IMR-90 (cell line): ENCODE measurements at regions not wholly inside any gene's neighbourhood (a gene's known extent, or its start where the extent isn't known, plus 50 kb on each side); places are given as distances from the start of the nearest gene placed in this dataset.

Experiments
- CHD1 ChIP-seq: IDR thresholded peaks from 2 replicates; pipeline ENCODE4 v1.6.1; 2012; ENCODE audit warnings: low read depth, low read length, improper control_type of control experiment
- CTCF ChIP-seq: conservative IDR thresholded peaks from 2 replicates; pipeline ENCODE4 v1.5.1; 2012; ENCODE audit warnings: mild to moderate bottlenecking, low read depth, low read length, improper control_type of control experiment
- FOS ChIP-seq: fragments of 150-350 bp; IDR thresholded peaks from 2 replicates; pipeline ENCODE4 v1.6.1; 2016; ENCODE audit warnings: low read depth, low read length
- NFE2L2 ChIP-seq: fragments of 150-350 bp; IDR thresholded peaks from 2 replicates; pipeline ENCODE4 v1.6.1; 2016; ENCODE audit warnings: low read depth, mild to moderate bottlenecking, low read length
- RAD21 ChIP-seq: IDR thresholded peaks from 2 replicates; pipeline ENCODE4 v1.6.1; 2012; ENCODE audit warnings: low read length, improper control_type of control experiment
- RFX5 ChIP-seq: IDR thresholded peaks from 2 replicates; pipeline ENCODE4 v1.8.0; 2012; ENCODE audit warnings: low read depth, mild to moderate bottlenecking, low read length, moderate library complexity
- SMC3 ChIP-seq: fragments of 150-350 bp; IDR thresholded peaks from 2 replicates; pipeline ENCODE4 v1.6.1; 2016; ENCODE audit warnings: low read depth, mild to moderate bottlenecking, antibody characterized with exemption, low read length, moderate library complexity
- TF ChIP-seq, protein P1 (sequence below): fragments of 150-350 bp; IDR thresholded peaks from 2 replicates; pipeline ENCODE4 v1.6.1; 2017; ENCODE audit warnings: mild to moderate bottlenecking, antibody characterized with exemption, low read length, low read depth

GRCh38 chr2:12284487-12284886 is 432.2 kb upstream of the TRIB2 start:
- no peak for TF ChIP-seq CTCF
- TF ChIP-seq RFX5: no peak
- no peak for TF ChIP-seq SMC3
- TF ChIP-seq FOS: no peak
- TF ChIP-seq, protein P1, sequence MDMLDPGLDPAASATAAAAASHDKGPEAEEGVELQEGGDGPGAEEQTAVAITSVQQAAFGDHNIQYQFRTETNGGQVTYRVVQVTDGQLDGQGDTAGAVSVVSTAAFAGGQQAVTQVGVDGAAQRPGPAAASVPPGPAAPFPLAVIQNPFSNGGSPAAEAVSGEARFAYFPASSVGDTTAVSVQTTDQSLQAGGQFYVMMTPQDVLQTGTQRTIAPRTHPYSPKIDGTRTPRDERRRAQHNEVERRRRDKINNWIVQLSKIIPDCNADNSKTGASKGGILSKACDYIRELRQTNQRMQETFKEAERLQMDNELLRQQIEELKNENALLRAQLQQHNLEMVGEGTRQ: no peak
- no peak for TF ChIP-seq NFE2L2
- TF ChIP-seq RAD21: no peak
- no peak for TF ChIP-seq CHD1
